Upper lobe of left lung (tissue), 6 donors: ENCODE measurements at regions not wholly inside any gene's neighbourhood (a gene's known extent, or its start where the extent isn't known, plus 50 kb on each side); places are given as distances from the start of the nearest gene placed in this dataset.
"Not testable (repeated sequence)": the region's sequence is repeated elsewhere in the genome, so short reads cannot be mapped to it uniquely, and the experiment has no call there.

ENCODE experiments used
- ATAC-seq, 2 donors: fragments of 200-7000 bp; cut with Tn5 transposase; one replicate each; pipeline ENCODE4 v1.9.1; 2022; ENCODE audit warnings: mild to moderate bottlenecking in 2 of 2, moderate library complexity in 2 of 2; ENCODE audit not compliant: low FRiP score in 2 of 2
- DNase-seq, 2 donors: peaks; one replicate each; pipeline ENCODE4 v3.0.0-alpha.2; 2019 to 2020
- H3K27ac ChIP-seq, 4 donors: fragments of 200-600 bp; sonication (generic); one replicate each; pipeline ENCODE4 v1.5.1; 2016 to 2019
- H3K27me3 ChIP-seq, 4 donors: fragments of 200-600 bp; sonication (generic); one replicate each; pipeline ENCODE4 v1.5.1; 2017 to 2019
- H3K36me3 ChIP-seq, 4 donors: fragments of 200-600 bp; sonication (generic); one replicate each; pipeline ENCODE4 v1.5.1; 2016 to 2019
- H3K4me1 ChIP-seq, 4 donors: fragments of 200-600 bp; sonication (generic); one replicate each; pipeline ENCODE4 v1.5.1; 2018 to 2019
- H3K4me3 ChIP-seq, 4 donors: fragments of 200-600 bp; sonication (generic); one replicate each; pipeline ENCODE4 v1.5.1; 2017 to 2019; ENCODE audit warnings: mild to moderate bottlenecking in 2 of 4, moderate library complexity in 1 of 4
- H3K9me3 ChIP-seq, 4 donors: fragments of 200-600 bp; sonication (generic); one replicate each; pipeline ENCODE4 v1.5.1; 2018 to 2019
- EP300 ChIP-seq, 4 donors: sonication (generic); formaldehyde crosslinking; IDR thresholded peaks; one replicate each; pipeline ENCODE4 v1.5.1; 2017; ENCODE audit warnings: antibody characterized with exemption in 4 of 4, control low read depth in 2 of 4
- POLR2A ChIP-seq, 4 donors: fragments of 450-650 bp; IDR thresholded peaks; one replicate each; pipeline ENCODE4 v1.5.1; 2016 to 2017; ENCODE audit warnings: antibody characterized with exemption in 4 of 4, mild to moderate bottlenecking in 2 of 4
- POLR2AphosphoS5 ChIP-seq, 2 donors: sonication (generic); formaldehyde crosslinking; IDR thresholded peaks; one replicate each; pipeline ENCODE4 v1.5.1; 2017; ENCODE audit warnings: antibody characterized with exemption in 2 of 2
- WGBS, 2 donors: methylation state at CpG; one replicate each; pipeline ENCODE4 v1.1.5; 2017 to 2018; 5-methylcytosine and 5-hydroxymethylcytosine counted together
- TF ChIP-seq, protein P1 (sequence below), 6 experiments: fragments of 450-650 bp in 4 of 6; fragments of 200-600 bp in 2 of 6; sonication (generic) in 2 of 6; IDR thresholded peaks; one replicate each; pipeline ENCODE4 v1.5.1; 2016 to 2019; ENCODE audit warnings: antibody characterized with exemption in 6 of 6
- donor health status: DM: no; HTN: no; CAD: no; lungs with moderate emphysema.
- donor health status: DM: no; HTN: yes; CAD: no; lungs with severe emphysema.

DNA sequence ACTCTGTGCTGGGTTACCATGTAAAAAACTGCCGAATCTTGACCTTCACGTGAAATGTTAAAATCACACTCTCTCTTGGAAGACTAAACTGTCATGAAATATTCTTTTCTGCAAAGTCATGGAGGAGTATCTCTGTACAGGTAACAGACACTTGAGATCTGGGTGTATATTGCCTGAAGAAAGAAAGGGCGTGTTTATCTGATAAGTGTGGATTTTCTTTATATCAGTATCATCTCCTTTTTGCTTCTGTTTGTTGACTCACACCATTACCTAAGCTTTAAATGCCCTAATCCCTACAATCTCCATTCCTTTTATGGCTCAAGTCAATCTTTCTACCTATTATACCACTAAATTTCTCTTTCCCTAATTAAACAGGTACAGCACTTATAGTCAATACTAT lies 673.2 kb upstream of the SOX9 start:
- Histone ChIP-seq H3K9me3 (no peaks in the 10 kb centered on the region), H3K4me3 (no peak overlapping the region), H3K4me1 (no peaks in the 10 kb centered on the region), H3K27me3 (no peaks in the 10 kb centered on the region), H3K36me3 (no peaks in the 10 kb centered on the region), H3K27ac (no peak overlapping the region)
- TF ChIP-seq EP300 (IDR thresholded peaks at IDR 0.05) (no peak), POLR2A (IDR thresholded peaks at IDR 0.05) (no peak), POLR2AphosphoS5 (IDR thresholded peaks at IDR 0.05) (no peak)
- TF ChIP-seq, protein P1, sequence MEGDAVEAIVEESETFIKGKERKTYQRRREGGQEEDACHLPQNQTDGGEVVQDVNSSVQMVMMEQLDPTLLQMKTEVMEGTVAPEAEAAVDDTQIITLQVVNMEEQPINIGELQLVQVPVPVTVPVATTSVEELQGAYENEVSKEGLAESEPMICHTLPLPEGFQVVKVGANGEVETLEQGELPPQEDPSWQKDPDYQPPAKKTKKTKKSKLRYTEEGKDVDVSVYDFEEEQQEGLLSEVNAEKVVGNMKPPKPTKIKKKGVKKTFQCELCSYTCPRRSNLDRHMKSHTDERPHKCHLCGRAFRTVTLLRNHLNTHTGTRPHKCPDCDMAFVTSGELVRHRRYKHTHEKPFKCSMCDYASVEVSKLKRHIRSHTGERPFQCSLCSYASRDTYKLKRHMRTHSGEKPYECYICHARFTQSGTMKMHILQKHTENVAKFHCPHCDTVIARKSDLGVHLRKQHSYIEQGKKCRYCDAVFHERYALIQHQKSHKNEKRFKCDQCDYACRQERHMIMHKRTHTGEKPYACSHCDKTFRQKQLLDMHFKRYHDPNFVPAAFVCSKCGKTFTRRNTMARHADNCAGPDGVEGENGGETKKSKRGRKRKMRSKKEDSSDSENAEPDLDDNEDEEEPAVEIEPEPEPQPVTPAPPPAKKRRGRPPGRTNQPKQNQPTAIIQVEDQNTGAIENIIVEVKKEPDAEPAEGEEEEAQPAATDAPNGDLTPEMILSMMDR (IDR thresholded peaks at IDR 0.05) = no peak
- 80 to 93% methylated on average over 3 of the region's 3 CpGs for WGBS, 2 donors
- ATAC-seq (no peak), DNase-seq (no peak)

DNA sequence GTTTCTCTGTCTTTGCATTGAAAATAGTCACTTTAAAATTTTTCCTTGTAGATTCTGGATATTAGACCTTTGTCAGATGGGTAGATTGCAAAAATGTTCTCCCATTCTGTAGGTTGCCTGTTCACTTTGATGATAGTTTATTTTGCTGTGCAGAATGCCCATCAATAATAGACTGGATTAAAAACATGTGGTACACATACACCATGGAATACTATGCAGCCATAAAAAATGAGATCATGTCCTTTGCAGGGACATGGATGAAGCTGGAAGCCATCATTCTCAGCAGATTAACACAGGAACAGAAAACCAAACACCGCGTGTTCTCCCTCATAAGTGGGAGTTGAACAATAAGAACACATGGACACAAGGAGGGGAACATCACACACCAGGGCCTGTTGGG lies 670.2 kb upstream of the SOX9 start:
- not testable (repeated sequence) for H3K9me3 ChIP-seq, ATAC-seq, DNase-seq, H3K4me1 ChIP-seq, H3K27me3 ChIP-seq, H3K4me3 ChIP-seq, H3K27ac ChIP-seq, H3K36me3 ChIP-seq
- WGBS, 2 donors = 39 to 73% methylated on average over 2 of the region's 2 CpGs

GRCh38 chr17:71453876-71454422 lies 666.9 kb upstream of the SOX9 start:
- H3K27me3 ChIP-seq = no peaks in the 10 kb centered on the region
- no peak overlapping the region for H3K4me3 ChIP-seq
- 69 to 86% methylated on average over 4 of the region's 4 CpGs for WGBS, 2 donors
- H3K36me3 ChIP-seq = no peaks in the 10 kb centered on the region
- no peaks in the 10 kb centered on the region for H3K9me3 ChIP-seq
- TF ChIP-seq POLR2A (IDR thresholded peaks at IDR 0.05) (no peak), POLR2AphosphoS5 (IDR thresholded peaks at IDR 0.05) (no peak), EP300 (IDR thresholded peaks at IDR 0.05) (no peak)
- TF ChIP-seq, protein P1 (IDR thresholded peaks at IDR 0.05) = no peak
- DNase-seq (no peak), ATAC-seq (no peak)
- H3K4me1 ChIP-seq = no peaks in the 10 kb centered on the region
- no peak overlapping the region for H3K27ac ChIP-seq

DNA sequence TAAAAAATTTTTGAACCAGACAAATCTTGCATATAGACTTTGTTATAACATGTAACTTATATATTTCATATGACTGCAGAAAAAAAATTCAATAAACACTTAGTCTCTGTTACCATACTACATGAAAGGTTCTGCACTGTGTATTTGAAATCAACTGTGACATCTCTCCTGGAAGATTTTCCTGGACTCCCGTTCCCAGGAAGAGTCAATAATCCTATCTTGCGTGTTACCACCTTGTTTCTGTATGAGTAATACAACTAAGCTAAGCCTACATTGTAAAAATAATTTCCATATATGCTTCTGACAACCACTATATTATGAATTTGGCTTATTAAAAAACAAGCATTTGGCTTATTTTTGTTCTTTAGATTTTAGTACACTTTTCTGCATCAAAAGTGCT lies 665.6 kb upstream of the SOX9 start:
- no peak for ATAC-seq
- WGBS, 2 donors = 87 to 88% methylated on average over 2 of the region's 2 CpGs

GRCh38 chr17:71458322-71458721 lies 662.5 kb upstream of the SOX9 start:
- H3K36me3 ChIP-seq = no peaks in the 10 kb centered on the region
- no peak for DNase-seq
- H3K27ac ChIP-seq = no peak overlapping the region
- TF ChIP-seq POLR2AphosphoS5 (IDR thresholded peaks at IDR 0.05) (no peak), EP300 (IDR thresholded peaks at IDR 0.05) (no peak), POLR2A (IDR thresholded peaks at IDR 0.05) (no peak)
- TF ChIP-seq, protein P1 (IDR thresholded peaks at IDR 0.05) = no peak
- no peaks in the 10 kb centered on the region for H3K27me3 ChIP-seq
- ATAC-seq = no peak
- H3K9me3 ChIP-seq = no peaks in the 10 kb centered on the region
- 91% methylated on average over 5 of the region's 5 CpGs for WGBS, 2 donors
- H3K4me3 ChIP-seq = no peak overlapping the region
- no peaks in the 10 kb centered on the region for H3K4me1 ChIP-seq

More for the DNA sequence above, 665.6 kb upstream of the SOX9 start:
- Histone ChIP-seq H3K4me3 (no peak overlapping the region), H3K27me3 (no peaks in the 10 kb centered on the region), H3K4me1 (no peaks in the 10 kb centered on the region), H3K36me3 (no peaks in the 10 kb centered on the region), H3K9me3 (no peaks in the 10 kb centered on the region), H3K27ac (no peak overlapping the region)
- no peak for TF ChIP-seq EP300 (IDR thresholded peaks at IDR 0.05)
- TF ChIP-seq POLR2A (IDR thresholded peaks at IDR 0.05) = no peak
- no peak for TF ChIP-seq POLR2AphosphoS5 (IDR thresholded peaks at IDR 0.05)
- TF ChIP-seq, protein P1 (IDR thresholded peaks at IDR 0.05) = no peak
- DNase-seq = no peak
